HCT116 (cell line): ENCODE measurements at regions not wholly inside any gene's neighbourhood (a gene's known extent, or its start where the extent isn't known, plus 50 kb on each side); places are given as distances from the start of the nearest gene placed in this dataset.

Experiments
- ATAC-seq: fragments of 200-7000 bp; cut with Tn5 transposase; 2 replicates; pipeline ENCODE4 v1.9.1; 2020; ENCODE audit warnings: mild to moderate bottlenecking, moderate library complexity
- BruUV-seq: library from RNA; stranded (reverse); fragments of 400-500 nt; replicated peaks from 2 replicates; lab custom pipeline; 2021; lab: Mats Ljungman, UMichigan
- CTCF ChIA-PET: fragments of 300-600 bp; sonication (Branson Sonifier 250); formaldehyde crosslinking; loops from one replicate; lab custom pipeline; 2021; ENCODE audit warnings: antibody characterized with exemption; lab: Charles Lee
- POLR2A ChIA-PET: fragments of 300-600, 350-600 bp; sonication (Branson Sonifier 250); formaldehyde crosslinking; loops from one replicate; lab custom pipeline; 2021; ENCODE audit warnings: antibody characterized with exemption; lab: Charles Lee
- RAD21 ChIA-PET, 2 experiments: fragments of 300-600 bp; sonication (Branson Sonifier 250); formaldehyde crosslinking; loops; one replicate each; lab custom pipeline; 2023; ENCODE audit warnings: low total read pairs in 2 of 2; ENCODE audit not compliant: uncharacterized antibody in 2 of 2, unreplicated experiment in 2 of 2, low non-redundant PET in 1 of 2; lab: Charles Lee
- DNase-seq: peaks from one replicate; pipeline ENCODE4 v3.0.0-alpha.2; 2010; ENCODE audit warnings: low read depth, low spot score
- H2AFZ ChIP-seq: fragments of 200-600 bp; shearing (Covaris generic), sonication (generic); 2 replicates; pipeline ENCODE4 v1.6.1; 2017; ENCODE audit warnings: low read depth, mixed run types, mixed read lengths, antibody characterized with exemption, low read length; ENCODE audit not compliant: poor library complexity, severe bottlenecking
- H3K27ac ChIP-seq: 2 replicates; pipeline ENCODE4 v1.5.1; 2012; ENCODE audit warnings: low read depth, low read length
- H3K27me3 ChIP-seq: fragments of 200-600 bp; sonication (generic); 2 replicates; pipeline ENCODE4 v1.6.1; 2016; ENCODE audit warnings: mixed run types, low read length, mixed read lengths; ENCODE audit not compliant: insufficient read depth
- H3K36me3 ChIP-seq, 2 experiments: fragments of 200-500 bp in 1 of 2; fragments of 200-600 bp in 1 of 2; sonication (Bioruptor generic) in 1 of 2; sonication (generic) in 1 of 2; 2 replicates each; pipeline versions ENCODE4 v1.5.1 to v1.6.1; 2014 to 2016; ENCODE audit warnings: low read length in 2 of 2, inconsistent platforms in 1 of 2, mixed read lengths in 1 of 2, mixed run types in 1 of 2; ENCODE audit not compliant: insufficient read depth in 2 of 2, control insufficient read depth in 1 of 2
- H3K4me1 ChIP-seq, 2 experiments: fragments of 200-600 bp in 1 of 2; sonication (generic) in 1 of 2; 2 replicates each; pipeline versions ENCODE4 v1.5.1 to v1.6.1; 2012 to 2017; ENCODE audit warnings: low read length in 2 of 2, inconsistent platforms in 1 of 2, mild to moderate bottlenecking in 1 of 2, mixed read lengths in 1 of 2, mixed run types in 1 of 2, moderate library complexity in 1 of 2; ENCODE audit not compliant: insufficient read depth in 2 of 2, control insufficient read depth in 1 of 2
- H3K4me2 ChIP-seq: fragments of 200-600 bp; sonication (generic); 2 replicates; pipeline ENCODE4 v1.6.1; 2017; ENCODE audit warnings: mixed run types, low read length, mixed read lengths
- H3K4me3 ChIP-seq, 2 experiments: fragments of 200-600 bp in 1 of 2; sonication (generic) in 1 of 2; replicated peaks in 1 of 2; 2 replicates each; pipeline ENCODE4 v1.5.1; 2011 to 2016; ENCODE audit warnings: low read length in 2 of 2, control low read depth in 1 of 2, low read depth in 1 of 2, mild to moderate bottlenecking in 1 of 2, mixed read lengths in 1 of 2, mixed run types in 1 of 2
- H3K79me2 ChIP-seq: fragments of 200-600 bp; sonication (generic); 2 replicates; pipeline ENCODE4 v1.6.1; 2017; ENCODE audit warnings: mild to moderate bottlenecking, mixed run types, low read length, moderate library complexity, mixed read lengths; ENCODE audit not compliant: insufficient read depth
- H3K9ac ChIP-seq: fragments of 200-600 bp; sonication (generic); 2 replicates; pipeline ENCODE4 v1.6.1; 2016; ENCODE audit warnings: low read length, mixed read lengths
- H3K9me2 ChIP-seq: fragments of 200-600 bp; sonication (generic), shearing (Covaris generic); 2 replicates; pipeline ENCODE4 v1.6.1; 2017; ENCODE audit warnings: mixed run types, mild to moderate bottlenecking, moderate library complexity; ENCODE audit not compliant: insufficient read depth
- H3K9me3 ChIP-seq, 2 experiments: fragments of 200-500 bp in 1 of 2; fragments of 200-600 bp in 1 of 2; sonication (Bioruptor generic) in 1 of 2; sonication (generic) in 1 of 2; 2 replicates each; pipeline ENCODE4 v1.6.1; 2014 to 2017; ENCODE audit warnings: low read length in 2 of 2, mixed read lengths in 2 of 2, inconsistent platforms in 1 of 2, low read depth in 1 of 2, mild to moderate bottlenecking in 1 of 2, mixed run types in 1 of 2, moderate library complexity in 1 of 2; ENCODE audit not compliant: control insufficient read depth in 1 of 2, insufficient read depth in 1 of 2
- H4K20me1 ChIP-seq: fragments of 200-600 bp; sonication (generic), shearing (Covaris generic); 2 replicates; pipeline ENCODE4 v1.6.1; 2017; ENCODE audit warnings: mixed run types, mild to moderate bottlenecking, moderate library complexity; ENCODE audit not compliant: insufficient read depth
- EZH2 ChIP-seq: fragments of 200-600 bp; sonication (generic); IDR thresholded peaks from 2 replicates; pipeline ENCODE4 v1.6.1; 2017; ENCODE audit warnings: antibody characterized with exemption, mixed run types
- POLR2AphosphoS5 ChIP-seq: IDR thresholded peaks from 2 replicates; pipeline ENCODE4 v1.6.1; 2011; ENCODE audit warnings: mild to moderate bottlenecking, low read depth, low read length, moderate library complexity
- SRF ChIP-seq: IDR thresholded peaks from 2 replicates; pipeline ENCODE4 v1.6.1; 2012; ENCODE audit warnings: low read depth
- ZBTB33 ChIP-seq: IDR thresholded peaks from 2 replicates; pipeline ENCODE4 v1.6.1; 2011; ENCODE audit warnings: mild to moderate bottlenecking, low read length, moderate library complexity; ENCODE audit not compliant: insufficient replicate concordance; ENCODE audit errors: extremely low read depth
- intact Hi-C: fragments of 100-400 bp; cut with micrococcal nuclease; formaldehyde crosslinking; loops from 2 replicates; pipeline ENCODE4 v1.10.0; 2022

GRCh38 chr14:56975521-56975920, 165.2 kb upstream of the OTX2 start (continued):
- TF ChIP-seq ZBTB33, result no peak
- TF ChIP-seq EZH2, result no peak

GRCh38 chr14:56972948-56973347, 162.7 kb upstream of the OTX2 start:
- H3K36me3 ChIP-seq, result no peaks in the 10 kb centered on the region
- BruUV-seq, result no TSS peak
- H3K9ac ChIP-seq, result no peak overlapping the region
- H3K4me3 ChIP-seq, result no peak overlapping the region
- intact Hi-C loops, result no loop called here
- no peak for ATAC-seq
- H3K79me2 ChIP-seq, result no peaks in the 10 kb centered on the region
- H4K20me1 ChIP-seq, result no peaks in the 10 kb centered on the region
- ChIA-PET RAD21 (no interaction called here), CTCF (no interaction called here), POLR2A (no interaction called here)
- TF ChIP-seq SRF (no peak), EZH2 (no peak)
- no peaks in the 10 kb centered on the region for H3K9me3 ChIP-seq
- 0 out of 2 replicates have a peak, but pooled peaks cover 3% of the 10 kb centered on the region for H3K27me3 ChIP-seq
- H3K9me2 ChIP-seq, result no peaks in the 10 kb centered on the region
- DNase-seq, result no peak
- H2AFZ ChIP-seq, result no peak overlapping the region
- peaks cover 0 to 6% of the 10 kb centered on the region in 2 experiments; a peak in 1 of 4 replicates for H3K4me1 ChIP-seq
- no peak overlapping the region for H3K27ac ChIP-seq
- no peak overlapping the region for H3K4me2 ChIP-seq

- no peaks in the 10 kb centered on the region for H3K9me3 ChIP-seq
- no peaks in the 10 kb centered on the region for H4K20me1 ChIP-seq
- H3K4me2 ChIP-seq, result no peak overlapping the region
- no peak for DNase-seq
- no peak for ATAC-seq
- TF ChIP-seq SRF (no peak), EZH2 (no peak), POLR2AphosphoS5 (no peak)
- CTCF ChIA-PET, result no interaction called here
- intact Hi-C loops, result no loop called here
- BruUV-seq, result no TSS peak
- no peaks in the 10 kb centered on the region for H3K36me3 ChIP-seq
- H3K27ac ChIP-seq, result no peak overlapping the region
- H3K4me3 ChIP-seq, result no peak overlapping the region
- H3K9me2 ChIP-seq, result no peaks in the 10 kb centered on the region
- no peaks in the 10 kb centered on the region for H3K4me1 ChIP-seq
- RAD21 ChIA-PET, result no interaction called here
- POLR2A ChIA-PET, result no interaction called here
- H3K9ac ChIP-seq, result no peak overlapping the region
- no peak overlapping the region for H2AFZ ChIP-seq
- peaks cover 57% of the 10 kb centered on the region for H3K27me3 ChIP-seq
- no peaks in the 10 kb centered on the region for H3K79me2 ChIP-seq
Observed at GRCh38 chr14:56964895-56965294, 154.6 kb upstream of the OTX2 start.
